ENCODE measurements at regions not wholly inside any gene's neighbourhood (a gene's known extent, or its start where the extent isn't known, plus 50 kb on each side); places are given as distances from the start of the nearest gene placed in this dataset.
"Not testable (repeated sequence)": the region's sequence is repeated elsewhere in the genome, so short reads cannot be mapped to it uniquely, and the experiment has no call there.

DNA sequence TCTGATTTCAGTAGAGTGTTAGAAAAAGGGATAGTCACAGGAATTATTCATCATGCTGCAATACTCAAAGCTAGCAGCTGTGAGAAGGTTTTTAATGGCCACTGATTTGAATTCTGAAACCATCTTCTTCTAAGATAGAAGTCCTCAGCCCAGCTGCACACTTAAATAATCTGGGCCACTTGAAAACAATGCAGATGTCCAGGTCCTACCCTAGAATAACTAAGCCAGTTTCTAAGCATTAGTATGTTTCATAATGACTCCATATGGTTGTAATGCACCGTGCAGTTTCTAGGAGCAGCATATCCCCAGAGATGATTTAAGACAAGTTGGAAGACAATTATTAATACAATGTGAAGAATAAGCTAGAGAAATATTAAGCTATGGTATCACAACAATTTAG, 159.9 kb upstream of the FBXL17 start:
- no peaks in the 10 kb centered on the region for H3K9me3 ChIP-seq
- ATAC-seq (no peak), DNase-seq (no peak)
- no peak overlapping the region for H3K4me3 ChIP-seq
- H3K4me1 ChIP-seq (ENCODE audit: low read depth) = no peaks in the 10 kb centered on the region
- TF ChIP-seq, protein P1, sequence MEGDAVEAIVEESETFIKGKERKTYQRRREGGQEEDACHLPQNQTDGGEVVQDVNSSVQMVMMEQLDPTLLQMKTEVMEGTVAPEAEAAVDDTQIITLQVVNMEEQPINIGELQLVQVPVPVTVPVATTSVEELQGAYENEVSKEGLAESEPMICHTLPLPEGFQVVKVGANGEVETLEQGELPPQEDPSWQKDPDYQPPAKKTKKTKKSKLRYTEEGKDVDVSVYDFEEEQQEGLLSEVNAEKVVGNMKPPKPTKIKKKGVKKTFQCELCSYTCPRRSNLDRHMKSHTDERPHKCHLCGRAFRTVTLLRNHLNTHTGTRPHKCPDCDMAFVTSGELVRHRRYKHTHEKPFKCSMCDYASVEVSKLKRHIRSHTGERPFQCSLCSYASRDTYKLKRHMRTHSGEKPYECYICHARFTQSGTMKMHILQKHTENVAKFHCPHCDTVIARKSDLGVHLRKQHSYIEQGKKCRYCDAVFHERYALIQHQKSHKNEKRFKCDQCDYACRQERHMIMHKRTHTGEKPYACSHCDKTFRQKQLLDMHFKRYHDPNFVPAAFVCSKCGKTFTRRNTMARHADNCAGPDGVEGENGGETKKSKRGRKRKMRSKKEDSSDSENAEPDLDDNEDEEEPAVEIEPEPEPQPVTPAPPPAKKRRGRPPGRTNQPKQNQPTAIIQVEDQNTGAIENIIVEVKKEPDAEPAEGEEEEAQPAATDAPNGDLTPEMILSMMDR (IDR thresholded peaks at IDR 0.05) = no peak
- intact Hi-C loops (cut with DNase I, micrococcal nuclease) = no loop called here
- no peaks in the 10 kb centered on the region for H3K36me3 ChIP-seq (ENCODE audit: low read depth)

DNA sequence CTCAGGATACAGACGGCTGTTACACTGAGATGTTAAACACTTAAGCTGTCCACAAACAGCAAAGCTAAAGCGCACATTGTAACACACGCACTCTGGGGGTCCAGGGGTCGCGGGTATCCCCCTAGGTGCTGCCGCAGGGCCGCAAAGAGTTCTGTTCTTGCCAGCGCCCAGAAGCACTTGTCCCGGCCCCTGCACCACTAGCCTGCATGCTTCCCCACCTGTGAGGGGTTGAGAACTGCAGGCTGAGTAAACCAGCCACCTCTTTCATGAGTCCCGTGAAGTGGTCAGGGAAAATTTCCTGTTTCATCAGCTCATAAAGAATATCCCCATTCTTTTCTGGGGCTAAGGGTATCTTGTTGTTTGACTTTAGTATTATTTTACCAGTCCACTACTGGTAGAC, 154.4 kb upstream of the FBXL17 start:
- intact Hi-C loops (cut with DNase I, micrococcal nuclease) = no loop called here
- Histone ChIP-seq H3K4me1 (ENCODE audit: low read depth) (no peaks in the 10 kb centered on the region), H3K36me3 (ENCODE audit: low read depth) (no peaks in the 10 kb centered on the region), H3K9me3 (no peaks in the 10 kb centered on the region), H3K4me3 (no peak overlapping the region)
- TF ChIP-seq, protein P1 (IDR thresholded peaks at IDR 0.05) = no peak
- DNase-seq = no peak
- no peak for ATAC-seq

DNA sequence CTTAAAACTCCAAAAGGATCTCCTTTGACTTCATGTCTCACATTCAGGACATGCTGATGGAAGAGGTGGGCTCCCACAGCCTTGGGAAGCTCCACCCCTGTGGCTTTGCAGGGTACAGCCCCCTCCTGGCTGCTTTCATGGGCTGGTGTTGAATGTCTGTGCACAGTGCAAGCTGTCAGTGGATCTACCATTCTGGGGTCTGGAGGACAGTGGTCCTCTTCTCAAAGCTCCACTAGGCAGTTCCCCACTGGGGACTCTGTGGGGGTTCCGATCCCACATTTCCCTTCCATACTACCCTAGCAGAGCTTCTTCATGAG, 150.2 kb upstream of the FBXL17 start:
- H3K36me3 ChIP-seq (ENCODE audit: low read depth); H3K4me3 ChIP-seq; intact Hi-C loops (cut with DNase I, micrococcal nuclease); DNase-seq; H3K9me3 ChIP-seq; ATAC-seq; H3K4me1 ChIP-seq (ENCODE audit: low read depth): not testable (repeated sequence)

DNA sequence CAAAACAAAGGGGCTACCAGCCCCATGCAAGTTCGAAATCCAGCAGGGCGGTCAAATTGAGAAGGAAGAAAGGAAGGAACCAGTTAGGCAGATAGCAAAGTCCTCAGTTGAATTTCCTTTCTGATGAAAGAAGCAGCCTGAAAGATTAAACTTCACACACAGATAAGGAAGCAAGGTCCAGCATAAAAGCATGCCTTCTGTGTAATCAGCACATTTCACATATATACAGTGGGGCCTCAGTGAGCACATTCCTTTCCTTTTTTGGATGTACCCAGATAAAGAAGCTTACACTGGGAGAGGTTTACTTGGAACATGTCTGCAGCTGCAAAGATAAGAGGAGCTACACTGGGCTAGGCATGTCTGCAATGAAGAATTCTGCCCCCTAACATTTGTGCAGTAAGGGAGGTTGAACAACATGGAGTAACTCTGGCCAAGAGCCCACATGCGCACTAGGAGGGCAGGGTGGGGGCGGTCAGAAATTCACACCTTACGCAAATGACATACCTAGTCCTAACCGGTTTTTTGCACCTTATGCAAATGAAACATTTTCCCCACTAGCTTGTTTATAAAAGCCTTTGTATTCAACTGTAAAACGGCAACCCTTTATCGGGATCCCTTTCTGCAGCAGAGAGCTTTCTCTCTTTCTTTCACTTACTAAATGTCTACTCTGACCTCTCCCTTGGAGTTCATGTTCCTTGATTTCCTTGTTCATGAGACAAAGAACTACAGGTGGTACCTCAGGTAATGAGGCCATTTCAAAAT, 149.7 kb upstream of the FBXL17 start:
- no peaks in the 10 kb centered on the region for H3K4me1 ChIP-seq (ENCODE audit: low read depth)
- H3K9me3 ChIP-seq = peaks cover 6% of the 10 kb centered on the region
- no peaks in the 10 kb centered on the region for H3K36me3 ChIP-seq (ENCODE audit: low read depth)
- DNase-seq (no peak), ATAC-seq (no peak)
- TF ChIP-seq, protein P1 (IDR thresholded peaks at IDR 0.05) = no peak
- H3K4me3 ChIP-seq = no peak overlapping the region
- intact Hi-C loops (cut with DNase I, micrococcal nuclease) = no loop called here

DNA sequence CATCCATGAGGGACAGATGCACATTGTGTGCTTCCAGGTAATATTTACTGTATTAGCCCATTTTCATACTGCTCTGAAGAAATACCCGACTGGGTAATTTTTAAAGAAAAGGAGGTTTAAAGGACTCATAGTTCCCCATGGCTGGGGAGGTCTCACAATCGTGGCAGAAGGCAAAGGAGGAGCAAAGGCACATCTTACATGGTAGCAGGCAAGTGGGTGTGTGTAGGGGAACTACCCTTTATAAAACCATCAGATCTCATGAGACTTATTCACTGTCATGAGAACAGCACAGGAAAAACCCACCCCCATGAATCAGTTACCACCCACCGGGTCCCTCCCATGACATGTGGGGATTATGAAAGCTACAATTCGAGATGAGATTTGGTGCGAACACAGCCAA, 148.8 kb upstream of the FBXL17 start:
- ATAC-seq (no peak), DNase-seq (no peak)
- no peaks in the 10 kb centered on the region for H3K4me1 ChIP-seq (ENCODE audit: low read depth)
- H3K36me3 ChIP-seq (ENCODE audit: low read depth) = no peaks in the 10 kb centered on the region
- H3K9me3 ChIP-seq = peaks cover 13% of the 10 kb centered on the region
- intact Hi-C loops (cut with DNase I, micrococcal nuclease) = no loop called here
- TF ChIP-seq, protein P1 (IDR thresholded peaks at IDR 0.05) = no peak
- H3K4me3 ChIP-seq = no peak overlapping the region

DNA sequence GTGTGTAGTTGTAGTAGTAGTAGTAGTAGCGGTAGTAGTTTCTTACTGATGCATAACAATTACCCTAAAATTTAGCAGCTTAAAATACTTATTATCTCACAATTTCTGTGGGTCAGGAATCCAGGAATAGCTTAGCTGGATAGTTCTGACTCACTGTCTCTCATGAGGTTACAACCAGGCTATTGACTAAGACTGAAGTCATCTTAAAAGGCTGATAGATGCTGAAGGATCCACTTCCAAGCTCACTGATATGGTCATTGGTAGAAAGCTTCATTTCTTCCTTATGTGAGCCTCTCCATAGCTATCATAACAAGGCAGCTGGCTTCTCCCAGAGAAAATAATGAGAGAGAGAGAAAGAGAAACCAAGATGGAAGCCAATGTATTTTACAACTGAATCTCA, 147.5 kb upstream of the FBXL17 start:
- Histone ChIP-seq H3K9me3 (peaks cover 13% of the 10 kb centered on the region), H3K4me1 (ENCODE audit: low read depth) (no peaks in the 10 kb centered on the region), H3K36me3 (ENCODE audit: low read depth) (no peaks in the 10 kb centered on the region), H3K4me3 (no peak overlapping the region)
- ATAC-seq (no peak), DNase-seq (no peak)
- intact Hi-C loops (cut with DNase I, micrococcal nuclease) = no loop called here
- TF ChIP-seq, protein P1 (IDR thresholded peaks at IDR 0.05) = no peak

Measured in mucosa of descending colon (tissue), 3 donors.